ENCODE measurements at regions not wholly inside any gene's neighbourhood (a gene's known extent, or its start where the extent isn't known, plus 50 kb on each side); places are given as distances from the start of the nearest gene placed in this dataset.

DNA sequence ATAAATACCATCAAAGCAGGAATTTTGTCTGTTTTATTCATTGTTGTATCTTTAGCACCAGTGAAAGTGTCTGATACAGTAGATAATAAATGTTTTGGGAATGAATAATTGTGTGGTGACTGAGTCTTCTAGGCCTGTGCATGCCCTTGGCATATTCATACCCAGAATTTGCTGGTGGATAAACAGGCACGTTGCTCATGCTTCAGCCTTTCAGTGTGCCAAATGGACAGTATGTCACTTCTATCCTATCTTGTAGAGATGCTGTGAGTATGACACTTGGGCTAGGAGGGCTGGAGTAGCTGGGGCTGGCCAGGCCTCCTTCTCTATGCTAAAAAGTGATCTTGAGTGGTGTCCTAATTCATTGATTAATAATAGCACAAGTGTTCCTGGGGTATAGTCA lies 287.3 kb upstream of the DDI1 start:
- H3K27me3 ChIP-seq = no peaks in the 10 kb centered on the region
- H3K4me3 ChIP-seq (ENCODE audit: low read depth, low read length) = no peak overlapping the region
- H3K4me1 ChIP-seq = no peaks in the 10 kb centered on the region
- no peak for DNase-seq
- no peak for TF ChIP-seq CTCF (IDR thresholded peaks at IDR 0.05; ENCODE audit: low read depth, low read length)
- H3K36me3 ChIP-seq = no peaks in the 10 kb centered on the region
- no peaks in the 10 kb centered on the region for H3K9me3 ChIP-seq

GRCh38 chr11:103768816-103769215 lies 267.6 kb upstream of the DDI1 start:
- no peaks in the 10 kb centered on the region for H3K27me3 ChIP-seq
- H3K9me3 ChIP-seq = no peaks in the 10 kb centered on the region
- no peaks in the 10 kb centered on the region for H3K4me1 ChIP-seq
- no peak for DNase-seq
- no peak overlapping the region for H3K4me3 ChIP-seq (ENCODE audit: low read depth, low read length)
- TF ChIP-seq CTCF (IDR thresholded peaks at IDR 0.05; ENCODE audit: low read depth, low read length) = no peak
- H3K36me3 ChIP-seq = no peaks in the 10 kb centered on the region

DNA sequence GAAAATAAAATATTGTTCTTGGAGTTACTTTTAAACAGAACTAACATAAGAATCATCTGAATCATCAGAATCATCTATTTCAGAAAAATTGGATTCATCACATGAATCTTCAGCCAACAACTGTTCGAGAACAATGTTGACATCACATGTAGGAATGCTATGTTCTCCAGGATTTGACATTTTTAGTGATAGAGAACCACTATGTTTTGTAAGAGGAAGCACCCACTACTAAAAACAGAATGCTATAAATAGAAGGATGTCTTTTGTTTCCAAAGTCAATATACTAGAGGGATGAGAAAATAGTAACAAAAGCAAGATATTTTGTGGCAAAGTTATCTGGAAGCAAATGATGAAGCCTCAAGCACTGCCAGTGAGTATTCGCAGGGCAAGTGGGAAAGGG lies 263.4 kb upstream of the DDI1 start:
- TF ChIP-seq CTCF (IDR thresholded peaks at IDR 0.05; ENCODE audit: low read depth, low read length) = no peak

DNA sequence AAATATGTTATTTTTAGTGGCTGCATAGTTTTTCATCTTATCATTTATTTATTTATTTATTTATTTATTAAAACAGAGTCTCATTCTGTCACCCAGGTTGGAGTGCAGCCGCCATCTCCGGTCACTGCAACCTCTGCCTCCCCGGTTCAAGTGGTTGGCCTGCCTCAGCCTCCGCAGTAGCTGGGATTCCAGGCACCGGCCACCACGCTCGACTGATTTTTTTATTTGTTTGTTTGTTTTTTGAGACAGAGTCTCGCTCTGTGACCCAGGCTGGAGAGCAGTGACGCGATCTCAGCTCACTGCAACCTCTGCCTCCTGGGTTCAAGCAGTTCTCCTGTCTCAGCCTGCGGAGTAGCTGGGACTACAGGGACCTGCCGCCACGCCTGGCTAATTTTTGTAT lies 262.9 kb upstream of the DDI1 start:
- Histone ChIP-seq H3K27me3 (no peaks in the 10 kb centered on the region), H3K4me1 (peaks cover 9% of the 10 kb centered on the region), H3K36me3 (no peaks in the 10 kb centered on the region), H3K9me3 (no peaks in the 10 kb centered on the region), H3K4me3 (ENCODE audit: low read depth, low read length) (no peak overlapping the region)
- no peak for DNase-seq
- no peak for TF ChIP-seq CTCF (IDR thresholded peaks at IDR 0.05; ENCODE audit: low read depth, low read length)

More for the DNA sequence above, 263.4 kb upstream of the DDI1 start:
- Histone ChIP-seq H3K9me3 (no peaks in the 10 kb centered on the region), H3K4me3 (ENCODE audit: low read depth, low read length) (no peak overlapping the region), H3K4me1 (peaks cover 9% of the 10 kb centered on the region), H3K36me3 (no peaks in the 10 kb centered on the region), H3K27me3 (no peaks in the 10 kb centered on the region)
- no peak for DNase-seq

- no peak overlapping the region for H3K4me3 ChIP-seq (ENCODE audit: low read depth, low read length)
- DNase-seq = no peak
- TF ChIP-seq CTCF (IDR thresholded peaks at IDR 0.05; ENCODE audit: low read depth, low read length) = no peak
- H3K9me3 ChIP-seq = no peaks in the 10 kb centered on the region
- no peaks in the 10 kb centered on the region for H3K27me3 ChIP-seq
- no peaks in the 10 kb centered on the region for H3K36me3 ChIP-seq
- peaks cover 9% of the 10 kb centered on the region for H3K4me1 ChIP-seq
Measured at GRCh38 chr11:103779054-103779453, 257.4 kb upstream of the DDI1 start.

DNA sequence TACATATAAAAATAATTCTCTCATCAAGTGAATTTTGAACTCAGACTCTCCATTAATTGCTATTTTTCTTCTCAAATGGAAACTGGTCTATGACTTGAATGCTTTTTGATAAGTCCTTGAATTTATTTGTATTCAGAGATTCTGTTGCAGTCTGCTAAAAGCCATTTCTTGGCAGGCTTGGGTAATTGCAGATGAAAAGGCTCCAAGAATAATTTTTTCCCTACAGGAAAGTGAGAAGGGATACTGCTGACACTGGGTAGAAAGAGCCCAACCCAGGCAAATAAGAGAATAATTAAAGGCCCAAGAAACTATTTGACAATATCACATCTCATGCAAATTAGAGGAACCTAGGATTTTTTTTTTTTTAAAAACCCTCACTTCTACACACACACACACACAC lies 246.5 kb upstream of the DDI1 start:
- Histone ChIP-seq H3K4me3 (ENCODE audit: low read depth, low read length) (no peak overlapping the region), H3K4me1 (no peaks in the 10 kb centered on the region), H3K27me3 (no peaks in the 10 kb centered on the region), H3K9me3 (no peaks in the 10 kb centered on the region), H3K36me3 (no peaks in the 10 kb centered on the region)
- DNase-seq = no peak
- no peak for TF ChIP-seq CTCF (IDR thresholded peaks at IDR 0.05; ENCODE audit: low read depth, low read length)

All from BE2C (cell line).